Natural killer cell treated with Interleukin-12 subunit alpha and Interleukin-12 subunit beta and Interleukin-15 and Interleukin-18, amount 100 ng/mL, for 72 hours (primary cell): ENCODE measurements at regions not wholly inside any gene's neighbourhood (a gene's known extent, or its start where the extent isn't known, plus 50 kb on each side); places are given as distances from the start of the nearest gene placed in this dataset.

Experiments
- ATAC-seq, 2 donors: fragments of 150-1000 bp; cut with Tn5 transposase in 1 of 2; sonication (Bioruptor Pico), chemical (Tn5 transposase) in 1 of 2; 2 replicates each; pipeline ENCODE4 v1.10.0; 2021
- DNase-seq: peaks from one replicate; pipeline ENCODE4 v3.0.0; 2022; ENCODE audit warnings: low spot score
- H3K27ac Mint-ChIP-seq, 2 donors: 1 replicate in 1 of 2; 2 replicates in 1 of 2; pipeline ENCODE4 v1.8.0; 2022; ENCODE audit warnings: mixed read lengths in 2 of 2, mild to moderate bottlenecking in 1 of 2, moderate library complexity in 1 of 2
- H3K27me3 Mint-ChIP-seq, 2 donors: 1 replicate in 1 of 2; 2 replicates in 1 of 2; pipeline ENCODE4 v1.8.0; 2022; ENCODE audit warnings: mixed read lengths in 2 of 2
- H3K36me3 Mint-ChIP-seq: one replicate; pipeline ENCODE4 v1.8.0; 2022; ENCODE audit warnings: mixed read lengths
- H3K4me1 Mint-ChIP-seq, 2 donors: 1 replicate in 1 of 2; 2 replicates in 1 of 2; pipeline ENCODE4 v1.8.0; 2022; ENCODE audit warnings: low read depth in 2 of 2, mixed read lengths in 2 of 2, mild to moderate bottlenecking in 1 of 2
- H3K4me3 Mint-ChIP-seq: one replicate; pipeline ENCODE4 v1.8.0; 2022; ENCODE audit warnings: mixed read lengths
- H3K9me3 Mint-ChIP-seq: 2 replicates; pipeline ENCODE4 v1.8.0; 2022; ENCODE audit warnings: mixed read lengths

DNA sequence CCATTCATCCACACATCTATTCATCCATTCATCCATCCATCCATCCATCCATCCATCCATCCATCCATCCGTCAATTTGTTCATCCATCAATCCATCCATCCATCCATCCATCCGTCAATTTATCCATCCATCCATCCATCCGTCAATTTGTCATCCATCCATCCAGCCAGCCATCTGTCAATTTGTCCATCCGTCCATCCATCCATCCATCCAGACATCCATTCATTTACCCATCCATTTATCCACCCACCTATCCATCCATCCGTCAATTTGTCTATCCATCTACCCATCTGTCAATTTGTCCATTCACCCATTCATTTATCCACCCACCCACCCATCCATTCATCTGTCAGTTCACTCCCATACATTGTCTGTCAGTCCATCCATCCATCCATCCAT, 209.5 kb upstream of the ZNF536 start:
- Mint-ChIP-seq H3K4me1 (no peaks in the 10 kb centered on the region), H3K4me3 (no peak overlapping the region)

DNA sequence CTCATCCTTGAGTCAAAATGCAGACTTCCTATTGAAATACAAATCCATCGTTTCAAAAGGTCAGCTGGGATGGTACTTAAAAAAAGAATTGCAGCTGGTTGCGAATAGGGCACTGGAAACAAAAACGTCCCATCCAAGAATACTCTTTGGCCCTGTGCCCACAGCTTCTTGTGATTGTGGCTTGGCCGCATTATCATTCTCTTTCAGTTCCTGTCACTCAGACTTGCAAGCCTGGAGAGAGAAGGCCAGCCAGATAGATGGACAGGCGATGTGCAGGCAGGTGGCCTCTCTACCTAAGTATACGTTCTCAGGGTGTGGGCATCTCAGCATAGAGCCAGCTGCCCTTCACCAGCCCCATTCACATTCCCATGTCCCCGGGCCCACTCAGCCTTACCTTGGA, 208.5 kb upstream of the ZNF536 start:
- no peaks in the 10 kb centered on the region for H3K36me3 Mint-ChIP-seq
- H3K27ac Mint-ChIP-seq, result no peak overlapping the region

More for the DNA sequence above, 209.5 kb upstream of the ZNF536 start:
- Mint-ChIP-seq H3K9me3 (peaks cover 5% of the 10 kb centered on the region), H3K27ac (no peak overlapping the region), H3K36me3 (no peaks in the 10 kb centered on the region), H3K27me3 (peaks cover 2 to 15% of the 10 kb centered on the region in 2 donors)
- DNase-seq (no peak), ATAC-seq (no peak)

DNA sequence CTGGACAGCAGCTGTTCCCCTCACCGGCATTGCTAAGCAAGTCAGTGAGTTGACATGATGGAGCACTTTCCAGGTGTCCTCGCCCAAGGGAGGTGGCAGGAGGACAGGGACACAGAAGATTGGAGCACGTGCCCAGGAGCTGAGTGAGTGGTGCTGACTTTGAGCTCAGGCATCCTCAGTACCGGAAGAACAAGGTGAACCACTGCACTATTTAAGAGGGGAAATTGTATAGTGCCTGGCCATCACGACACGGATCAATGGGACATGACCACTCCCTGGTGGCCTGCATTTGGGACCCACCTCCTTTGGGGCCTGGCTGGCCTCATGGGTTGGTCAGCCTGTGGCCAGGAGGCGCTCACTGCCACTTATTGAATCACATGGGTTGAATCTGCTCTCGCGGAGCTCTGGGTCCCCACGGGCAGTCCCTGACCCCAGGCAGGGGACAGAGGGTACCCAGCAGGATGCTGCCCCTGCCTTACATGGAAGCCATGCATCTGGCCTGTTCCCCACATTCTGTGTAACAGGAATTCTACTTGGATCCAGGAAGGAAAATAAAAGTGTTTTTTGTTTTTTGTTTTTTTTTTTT, 206.9 kb upstream of the ZNF536 start:
- Mint-ChIP-seq H3K27ac (no peak overlapping the region), H3K27me3 (peaks cover 2 to 15% of the 10 kb centered on the region in 2 donors), H3K36me3 (no peaks in the 10 kb centered on the region), H3K9me3 (peaks cover 5% of the 10 kb centered on the region), H3K4me3 (no peak overlapping the region), H3K4me1 (no peaks in the 10 kb centered on the region)
- DNase-seq (no peak), ATAC-seq (no peak)

More for the DNA sequence above, 208.5 kb upstream of the ZNF536 start:
- DNase-seq (no peak), ATAC-seq (no peak)
- H3K9me3 Mint-ChIP-seq, result peaks cover 5% of the 10 kb centered on the region
- no peaks in the 10 kb centered on the region for H3K4me1 Mint-ChIP-seq
- no peak overlapping the region for H3K4me3 Mint-ChIP-seq
- H3K27me3 Mint-ChIP-seq, result peaks cover 2 to 15% of the 10 kb centered on the region in 2 donors

DNA sequence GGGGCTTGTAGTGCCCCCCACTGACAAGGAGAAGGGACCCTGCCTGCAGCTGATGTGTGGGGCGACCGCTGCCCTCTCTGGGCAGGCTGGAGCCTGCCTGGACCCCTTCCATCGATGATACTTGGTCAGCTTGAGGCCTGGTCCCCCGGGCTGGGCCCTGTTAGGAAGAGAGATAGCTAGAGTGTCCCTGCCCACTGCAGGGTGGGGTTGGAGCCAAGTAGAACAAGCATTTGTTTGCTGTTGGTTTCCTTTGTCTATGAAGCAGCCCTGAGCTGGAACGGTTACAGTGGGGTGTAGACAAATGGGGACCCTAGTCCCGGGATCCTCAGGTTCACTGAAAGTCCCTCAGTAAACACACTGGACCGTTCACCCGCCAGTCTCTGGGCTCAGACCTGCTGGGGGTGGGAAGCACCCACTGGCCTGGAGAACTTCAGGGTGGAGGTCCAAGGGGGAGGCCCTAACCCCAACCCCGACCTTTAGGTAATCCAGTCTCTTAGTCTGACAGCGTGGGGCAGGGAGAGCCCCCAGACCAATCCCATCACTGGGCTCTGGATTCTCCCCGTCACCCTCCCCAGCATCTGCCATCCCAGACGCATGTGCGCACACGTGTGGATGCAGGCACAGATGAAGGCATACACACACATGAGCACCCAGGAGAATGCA, 204.8 kb upstream of the ZNF536 start:
- no peak for DNase-seq
- no peaks in the 10 kb centered on the region for H3K36me3 Mint-ChIP-seq
- peaks cover 2 to 14% of the 10 kb centered on the region in 2 donors for H3K27me3 Mint-ChIP-seq
- ATAC-seq, result no peak
- no peak overlapping the region for H3K27ac Mint-ChIP-seq
- peaks cover 5% of the 10 kb centered on the region for H3K9me3 Mint-ChIP-seq
- no peak overlapping the region for H3K4me3 Mint-ChIP-seq
- H3K4me1 Mint-ChIP-seq, result no peaks in the 10 kb centered on the region

DNA sequence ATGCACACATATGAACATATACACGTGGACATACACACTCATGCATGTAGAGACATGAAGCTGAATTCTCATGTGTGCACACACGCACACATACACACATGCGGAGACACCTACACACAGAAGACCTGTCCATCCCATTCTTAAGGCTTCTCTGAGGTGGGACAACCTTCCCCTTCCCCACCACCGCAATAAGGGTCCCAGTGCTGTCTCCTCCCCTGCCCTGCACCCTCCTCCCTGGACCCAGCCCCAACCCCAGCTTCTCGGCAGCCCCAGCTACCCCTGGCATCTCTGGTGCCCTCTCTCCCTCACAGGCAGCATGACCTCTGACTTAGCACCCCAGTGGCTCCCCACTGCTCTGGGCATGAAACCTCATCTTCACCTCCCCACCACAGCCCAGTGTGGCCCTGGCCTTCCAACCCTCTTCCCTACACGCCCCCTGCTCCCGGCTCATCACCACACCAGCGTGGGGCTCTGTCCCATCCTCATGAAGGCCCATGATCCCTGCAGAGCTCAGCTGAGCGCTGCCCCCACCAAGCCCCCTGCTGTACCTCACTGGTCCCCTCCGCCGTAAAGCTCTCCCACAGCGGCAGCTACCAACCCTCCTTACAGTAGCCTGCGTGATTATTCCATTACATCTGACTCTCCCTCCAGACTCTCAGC, 204.1 kb upstream of the ZNF536 start:
- DNase-seq, result no peak
- Mint-ChIP-seq H3K4me1 (no peaks in the 10 kb centered on the region), H3K27me3 (peaks cover 2 to 6% of the 10 kb centered on the region in 2 donors), H3K4me3 (no peak overlapping the region), H3K27ac (no peak overlapping the region), H3K9me3 (no peaks in the 10 kb centered on the region), H3K36me3 (no peaks in the 10 kb centered on the region)
- peak in 1 of 2 donors; percentile 9 for ATAC-seq

DNA sequence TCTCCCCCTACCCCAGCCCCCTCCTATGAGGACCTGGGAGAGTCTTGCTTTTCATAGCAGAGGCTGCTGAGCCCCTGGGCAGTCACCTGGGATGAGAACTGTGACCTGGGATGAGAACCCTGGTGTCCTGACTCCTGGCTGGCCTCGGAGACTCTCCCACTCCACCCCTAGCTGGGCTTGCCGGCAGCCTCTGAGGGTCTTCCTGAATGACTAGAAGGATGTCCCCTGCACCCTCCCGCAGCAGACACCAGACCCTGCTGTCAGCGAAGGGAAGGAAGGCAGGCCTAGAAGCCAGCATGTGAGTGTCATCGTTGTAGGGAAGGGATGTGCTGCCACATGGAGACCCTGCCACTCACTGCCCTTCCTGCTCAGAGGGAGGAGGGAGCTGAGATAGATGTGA, 203.4 kb upstream of the ZNF536 start:
- DNase-seq, result no peak
- peak in 1 of 2 donors; percentile 5 for ATAC-seq
- H3K27ac Mint-ChIP-seq, result no peak overlapping the region
- H3K4me1 Mint-ChIP-seq, result no peaks in the 10 kb centered on the region
- peaks cover 0 to 2% of the 10 kb centered on the region in 2 donors for H3K27me3 Mint-ChIP-seq
- H3K9me3 Mint-ChIP-seq, result no peaks in the 10 kb centered on the region
- no peaks in the 10 kb centered on the region for H3K36me3 Mint-ChIP-seq
- no peak overlapping the region for H3K4me3 Mint-ChIP-seq

DNA sequence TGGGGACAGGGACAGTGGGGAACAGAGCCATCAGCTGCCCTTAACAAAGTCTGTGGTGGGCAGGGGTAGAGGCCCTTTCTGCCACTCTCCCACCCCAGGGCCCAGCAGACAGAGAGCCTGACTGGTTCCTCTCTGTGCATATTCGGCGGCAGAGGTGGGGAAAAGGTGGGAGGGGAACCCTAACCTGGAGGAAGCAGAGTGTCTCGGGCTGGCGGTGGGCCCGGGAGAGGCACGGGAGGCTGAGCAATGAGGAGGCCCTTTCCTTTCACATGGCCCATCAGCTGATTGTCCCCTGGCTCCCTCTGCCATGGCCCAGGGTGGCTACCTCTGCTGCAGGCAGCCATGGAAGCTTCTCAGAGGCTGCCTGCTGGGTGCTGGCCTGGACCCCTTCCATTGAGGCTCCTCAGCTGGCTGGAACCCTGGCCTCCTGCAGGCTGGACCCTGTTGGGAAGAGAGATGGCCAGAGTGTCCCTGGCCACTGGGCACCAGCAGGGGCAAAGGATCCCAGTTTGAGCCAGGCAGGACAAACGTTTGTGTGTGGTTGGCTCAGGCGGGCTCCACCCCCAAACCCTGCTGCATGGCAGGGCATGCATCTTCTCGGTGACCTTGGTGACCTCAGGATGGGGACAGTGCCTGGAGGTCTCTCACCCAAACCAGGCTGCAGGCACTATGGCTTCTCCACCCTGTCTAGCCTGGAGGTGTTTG, 202.8 kb upstream of the ZNF536 start:
- H3K4me3 Mint-ChIP-seq, result no peak overlapping the region
- no peak overlapping the region for H3K27ac Mint-ChIP-seq
- H3K9me3 Mint-ChIP-seq, result no peaks in the 10 kb centered on the region
- ATAC-seq, result no peak
- no peaks in the 10 kb centered on the region for H3K36me3 Mint-ChIP-seq
- peaks cover 0 to 2% of the 10 kb centered on the region in 2 donors for H3K27me3 Mint-ChIP-seq
- H3K4me1 Mint-ChIP-seq, result no peaks in the 10 kb centered on the region
- DNase-seq, result no peak

DNA sequence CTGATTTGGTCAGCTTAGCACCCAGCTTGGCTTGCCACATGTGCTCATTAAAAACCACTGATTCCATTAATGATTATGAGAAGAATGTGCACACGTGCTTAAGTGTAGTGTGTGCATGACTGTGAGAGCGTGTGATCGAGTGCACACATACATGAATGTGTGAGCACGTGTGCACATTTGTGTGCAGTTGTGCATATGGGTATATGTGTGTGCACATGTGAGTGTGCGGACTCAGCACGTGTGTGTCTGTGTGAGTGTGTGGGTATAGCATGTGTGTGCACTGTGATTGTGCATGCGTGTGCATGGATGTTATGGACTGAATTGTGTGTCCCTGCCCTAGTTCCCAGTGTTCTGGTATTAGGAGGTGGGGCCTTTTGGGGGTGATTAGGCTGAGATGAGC, 202.1 kb upstream of the ZNF536 start:
- H3K27me3 Mint-ChIP-seq, result peaks cover 0 to under 1% of the 10 kb centered on the region in 2 donors
- H3K27ac Mint-ChIP-seq, result no peak overlapping the region
- no peaks in the 10 kb centered on the region for H3K36me3 Mint-ChIP-seq
- H3K4me3 Mint-ChIP-seq, result no peak overlapping the region
- no peak for DNase-seq
- no peaks in the 10 kb centered on the region for H3K4me1 Mint-ChIP-seq
- no peaks in the 10 kb centered on the region for H3K9me3 Mint-ChIP-seq
- no peak for ATAC-seq

DNA sequence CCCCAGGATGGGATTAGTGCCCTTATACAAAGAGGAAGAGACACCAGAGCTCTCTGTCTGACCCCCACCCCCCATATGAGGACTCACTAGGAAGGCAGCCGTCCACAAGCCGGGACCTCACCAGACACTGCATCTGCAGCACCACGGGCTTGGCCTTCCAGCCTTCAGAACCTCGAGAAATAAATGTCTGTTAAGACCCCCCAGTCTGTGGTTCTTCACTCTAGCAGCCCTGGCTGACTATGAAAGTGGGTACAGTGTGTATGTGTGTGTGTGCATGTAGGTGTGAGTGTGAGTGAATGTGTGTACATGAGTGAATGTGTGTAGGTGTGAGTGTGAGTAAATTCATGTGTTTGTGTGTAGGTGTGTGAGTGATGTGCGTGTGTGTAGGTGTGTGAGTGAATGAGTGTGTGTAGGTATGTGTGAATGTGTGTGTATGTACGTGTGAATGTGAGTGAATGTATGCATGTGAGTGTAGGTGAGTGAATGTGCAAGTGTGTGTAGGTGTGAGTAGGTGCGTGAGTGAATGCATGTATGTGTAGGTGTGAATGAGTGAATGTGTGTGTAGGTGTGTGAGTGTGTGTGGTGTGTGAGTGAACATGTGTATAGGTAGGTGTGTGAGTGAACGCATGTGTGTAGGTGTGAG, 201.6 kb upstream of the ZNF536 start:
- ATAC-seq, result no peak
- no peaks in the 10 kb centered on the region for H3K9me3 Mint-ChIP-seq
- H3K36me3 Mint-ChIP-seq, result no peaks in the 10 kb centered on the region

DNA sequence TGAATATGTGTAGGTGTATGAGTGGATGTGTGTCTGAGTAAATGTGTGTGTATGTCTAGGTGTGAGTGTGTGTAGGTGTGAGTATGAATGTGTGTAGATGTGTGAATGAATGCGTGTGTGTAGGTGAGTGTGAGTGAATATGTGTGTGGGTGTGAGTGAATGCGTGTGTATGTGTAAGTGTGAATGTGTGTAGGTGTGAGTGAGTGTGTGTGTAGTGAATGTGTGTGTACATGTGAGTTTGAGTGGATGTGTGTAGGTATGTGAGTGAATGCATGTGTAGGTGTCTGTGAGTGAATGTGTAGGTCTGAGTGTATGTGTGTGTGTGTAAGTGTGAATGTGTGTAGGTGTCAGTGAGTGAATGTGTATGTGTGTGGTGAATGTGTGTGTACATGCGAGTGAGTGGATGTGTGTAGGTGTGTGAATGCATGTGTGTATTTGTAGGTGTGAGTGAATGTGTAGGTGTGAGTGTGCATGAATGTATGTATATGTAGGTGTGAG, 201.0 kb upstream of the ZNF536 start:
- Mint-ChIP-seq H3K9me3 (no peaks in the 10 kb centered on the region), H3K27ac (no peak overlapping the region), H3K4me3 (no peak overlapping the region), H3K27me3 (no peaks in the 10 kb centered on the region), H3K36me3 (no peaks in the 10 kb centered on the region), H3K4me1 (no peaks in the 10 kb centered on the region)
- no peak for DNase-seq
- ATAC-seq, result no peak

More for the DNA sequence above, 201.6 kb upstream of the ZNF536 start:
- Mint-ChIP-seq H3K4me3 (no peak overlapping the region), H3K27me3 (no peaks in the 10 kb centered on the region), H3K27ac (no peak overlapping the region), H3K4me1 (no peaks in the 10 kb centered on the region)
- no peak for DNase-seq

DNA sequence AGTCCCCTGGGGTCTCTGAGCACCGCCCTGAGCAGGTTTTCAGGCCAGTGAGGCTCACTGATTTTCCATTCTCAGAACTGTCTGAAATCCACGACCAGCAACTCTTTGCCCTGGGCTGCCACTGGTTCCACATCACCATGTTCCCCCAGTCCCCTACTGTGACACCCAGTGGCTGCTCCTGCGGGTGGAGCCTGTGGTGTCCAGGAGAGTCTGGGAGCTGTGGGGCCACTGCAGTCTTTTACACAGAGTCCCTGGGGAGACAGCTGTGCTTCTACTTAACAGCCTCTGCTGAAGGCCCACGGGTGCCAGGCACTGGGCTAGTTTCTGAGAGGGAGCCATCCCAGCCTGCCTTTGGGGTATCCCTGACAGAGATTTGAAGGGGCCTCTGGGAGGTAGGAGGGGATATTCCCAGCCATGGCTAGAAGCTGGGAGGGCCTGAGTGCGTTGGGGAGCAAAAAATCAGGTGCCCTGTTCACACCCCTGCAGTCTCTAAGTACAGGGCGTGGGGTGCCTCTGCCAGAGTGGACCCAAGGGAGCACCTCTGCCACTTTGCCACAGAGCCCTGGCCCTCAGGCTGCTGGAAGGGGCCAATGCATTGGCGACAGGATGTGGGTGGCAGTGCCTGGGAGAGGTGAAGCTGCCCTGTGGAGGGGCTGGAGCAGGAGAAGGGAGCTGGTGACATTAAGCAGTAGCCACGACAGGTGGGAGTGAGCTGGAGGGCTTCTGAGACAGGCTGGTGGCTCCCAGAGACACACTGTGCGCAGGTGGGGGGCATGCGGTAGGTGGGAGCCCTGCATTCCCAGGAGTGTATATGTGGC, 200.2 kb upstream of the ZNF536 start:
- H3K27ac Mint-ChIP-seq, result no peak overlapping the region
- H3K4me1 Mint-ChIP-seq, result no peaks in the 10 kb centered on the region
- H3K27me3 Mint-ChIP-seq, result peaks cover 2 to 7% of the 10 kb centered on the region in 2 donors
- H3K36me3 Mint-ChIP-seq, result no peaks in the 10 kb centered on the region
- no peaks in the 10 kb centered on the region for H3K9me3 Mint-ChIP-seq
- DNase-seq (no peak), ATAC-seq (peak in 1 of 2 donors; percentile 29)
- no peak overlapping the region for H3K4me3 Mint-ChIP-seq

DNA sequence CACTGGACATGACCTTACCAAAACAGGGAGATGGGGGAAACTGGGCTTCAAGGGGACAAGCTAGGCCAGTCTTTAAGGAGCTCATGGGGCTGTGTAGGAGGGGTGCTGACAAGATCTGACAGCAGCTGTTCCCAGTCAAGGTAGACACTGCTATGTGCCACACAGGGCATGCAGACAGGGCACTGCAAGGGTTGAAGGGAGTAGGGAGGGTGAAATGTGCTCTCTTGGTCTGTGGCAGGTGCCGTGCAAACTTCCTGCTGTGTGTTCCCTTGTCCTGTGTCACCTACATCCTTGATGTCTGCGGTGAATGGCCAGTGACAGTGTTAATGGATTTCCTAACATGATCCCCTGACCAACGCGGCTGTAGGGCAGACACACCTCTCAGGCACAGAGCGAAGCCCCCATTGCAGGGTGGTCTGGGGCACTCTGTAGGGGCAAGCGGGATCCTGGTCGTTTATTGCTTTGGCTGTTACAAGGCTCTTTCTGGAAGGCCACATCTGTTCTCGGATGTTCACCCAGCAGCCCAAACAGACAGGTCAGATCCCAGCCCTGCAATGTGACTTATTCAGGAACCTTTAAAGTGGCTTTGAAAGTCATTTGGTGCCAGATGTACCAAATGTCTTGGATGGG, 199.5 kb upstream of the ZNF536 start:
- Mint-ChIP-seq H3K4me1 (no peaks in the 10 kb centered on the region), H3K4me3 (no peak overlapping the region), H3K36me3 (no peaks in the 10 kb centered on the region), H3K27ac (no peak overlapping the region), H3K27me3 (peaks cover 2 to 8% of the 10 kb centered on the region in 2 donors), H3K9me3 (no peaks in the 10 kb centered on the region)
- DNase-seq, result no peak
- no peak for ATAC-seq
